ENCODE measurements at regions not wholly inside any gene's neighbourhood (a gene's known extent, or its start where the extent isn't known, plus 50 kb on each side); places are given as distances from the start of the nearest gene placed in this dataset.
A peak's percentile ranks its signal among the peaks of the same experiment; 100 is the strongest.

- intact Hi-C loops (cut with DNase I) = no loop called here
- Histone ChIP-seq H3K36me3 (replicated peaks in 1 of 2) (no peaks in the 10 kb centered on the region), H3K9me3 (replicated peaks in 1 of 3) (no peaks in the 10 kb centered on the region), H3K4me1 (replicated peaks in 1 of 2) (no peaks in the 10 kb centered on the region), H3K27ac (no peak overlapping the region), H3K4me3 (no peak overlapping the region), H3K27me3 (no peaks in the 10 kb centered on the region)
- WGBS, 4 donors = 78 to 90% (median 88%) methylated on average over 8 of the region's 8 CpGs
- DNase-seq = no peak
- TF ChIP-seq POLR2A (IDR thresholded peaks at IDR 0.05) = no peak
- TF ChIP-seq CTCF (IDR thresholded peaks at IDR 0.05) = no peak
These were observed 154.2 kb upstream of the ZNF236 start for GRCh38 chr18:76668119-76668518.

GRCh38 chr18:76667603-76668002 lies 154.8 kb upstream of the ZNF236 start:
- no peak for DNase-seq
- 81 to 97% (median 82%) methylated on average over 10 to 12 of the region's 12 CpGs for WGBS, 4 donors
- TF ChIP-seq POLR2A (IDR thresholded peaks at IDR 0.05) (no peak), CTCF (IDR thresholded peaks at IDR 0.05) (no peak)
- intact Hi-C loops (cut with DNase I) = no loop called here
- Histone ChIP-seq H3K4me1 (replicated peaks in 1 of 2) (no peaks in the 10 kb centered on the region), H3K4me3 (no peak overlapping the region), H3K9me3 (replicated peaks in 1 of 3) (no peaks in the 10 kb centered on the region), H3K36me3 (replicated peaks in 1 of 2) (no peaks in the 10 kb centered on the region), H3K27ac (no peak overlapping the region), H3K27me3 (no peaks in the 10 kb centered on the region)

DNA sequence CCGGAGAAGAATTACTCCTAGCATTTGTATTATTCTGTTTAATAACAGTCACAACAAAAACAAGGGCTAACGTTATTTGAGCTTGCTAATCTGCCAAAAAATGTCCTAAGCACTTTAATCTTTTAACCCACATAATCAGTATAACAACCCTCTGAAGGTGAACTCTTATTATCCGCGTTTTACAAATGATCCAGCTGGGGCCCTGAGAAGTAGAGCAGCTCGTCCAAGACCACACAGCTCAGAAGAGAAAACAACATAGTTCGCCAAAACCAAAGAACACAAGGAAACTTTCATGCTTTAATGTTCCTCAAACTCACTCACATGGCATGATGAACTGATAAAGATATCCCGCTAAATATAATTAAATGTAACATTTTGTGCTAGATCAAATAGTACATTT lies 159.7 kb upstream of the ZNF236 start:
- TF ChIP-seq POLR2A (IDR thresholded peaks at IDR 0.05) (no peak), CTCF (IDR thresholded peaks at IDR 0.05) (no peak)
- Histone ChIP-seq H3K27me3 (no peaks in the 10 kb centered on the region), H3K27ac (peak overlapping the region in 1 of 5 donors; percentile 6), H3K36me3 (replicated peaks in 1 of 2) (no peaks in the 10 kb centered on the region), H3K4me3 (no peak overlapping the region), H3K9me3 (replicated peaks in 1 of 3) (no peaks in the 10 kb centered on the region), H3K4me1 (replicated peaks in 1 of 2) (no peaks in the 10 kb centered on the region)
- WGBS, 4 donors = 45 to 53% (median 48%) methylated on average over 7 of the region's 7 CpGs
- intact Hi-C loops (cut with DNase I) = no loop called here
- DNase-seq = no peak

DNA sequence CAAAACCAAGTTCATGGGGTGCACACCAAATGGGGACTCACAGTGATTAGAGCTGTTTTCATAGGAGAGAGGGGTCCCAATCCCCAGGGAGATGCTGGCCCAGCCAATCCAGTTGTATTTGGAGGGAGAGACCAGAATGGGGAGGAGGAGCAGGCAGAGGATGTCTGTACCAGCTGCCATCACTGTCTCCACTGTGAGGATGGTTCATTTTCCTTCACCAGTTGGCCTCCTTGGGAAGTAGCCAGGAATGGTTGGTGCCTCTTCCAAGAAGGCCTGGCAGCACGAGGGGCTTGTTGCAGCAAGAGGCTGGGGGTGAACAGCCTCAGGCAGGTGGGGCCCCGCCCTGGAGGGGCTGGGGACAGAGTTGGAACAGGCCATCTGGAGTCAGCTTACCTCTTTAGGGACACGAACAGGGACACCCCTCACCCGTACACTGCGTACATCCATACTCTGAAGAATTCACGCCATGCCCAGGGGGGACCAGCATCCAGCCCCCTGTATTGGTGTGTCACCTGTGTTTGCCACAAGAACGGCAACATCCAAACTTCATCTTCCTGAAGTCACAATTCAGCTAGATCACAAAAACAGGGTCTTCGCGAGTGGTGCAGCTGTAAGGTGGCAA lies 161.7 kb upstream of the ZNF236 start:
- intact Hi-C loops (cut with DNase I) = no loop called here
- whole genome bisulfite sequencing, 4 donors = 75 to 89% (median 83%) methylated on average over 8 to 9 of the region's 9 CpGs
- no peaks in the 10 kb centered on the region for H3K4me1 ChIP-seq (replicated peaks in 1 of 2)
- H3K4me3 ChIP-seq = no peak overlapping the region
- H3K36me3 ChIP-seq (replicated peaks in 1 of 2) = no peaks in the 10 kb centered on the region
- H3K27ac ChIP-seq = no peak overlapping the region
- peaks cover 3% of the 10 kb centered on the region for H3K27me3 ChIP-seq
- TF ChIP-seq CTCF (IDR thresholded peaks at IDR 0.05) = no peak
- no peak for TF ChIP-seq POLR2A (IDR thresholded peaks at IDR 0.05)
- H3K9me3 ChIP-seq (replicated peaks in 1 of 3) = no peaks in the 10 kb centered on the region
- DNase-seq = no peak

Measured in adrenal gland (tissue), 9 donors.